ENCODE measurements at regions not wholly inside any gene's neighbourhood (a gene's known extent, or its start where the extent isn't known, plus 50 kb on each side); places are given as distances from the start of the nearest gene placed in this dataset.

- no peaks in the 10 kb centered on the region; the same call in 1 of the 2 replicates for H3K36me3 ChIP-seq (ENCODE audit: control insufficient read depth, insufficient read depth, low read length)
- no peak overlapping the region for H3K4me3 ChIP-seq (ENCODE audit: low read depth in 2 of 2, low read length in 2 of 2)
- H3K4me1 ChIP-seq (ENCODE audit: control insufficient read depth, insufficient read depth, low read length) = no peaks in the 10 kb centered on the region
- no peak for TF ChIP-seq SIN3A (IDR thresholded peaks at IDR 0.05; ENCODE audit: borderline replicate concordance, insufficient read depth, low read depth, low read length)
- TF ChIP-seq, protein P1, sequence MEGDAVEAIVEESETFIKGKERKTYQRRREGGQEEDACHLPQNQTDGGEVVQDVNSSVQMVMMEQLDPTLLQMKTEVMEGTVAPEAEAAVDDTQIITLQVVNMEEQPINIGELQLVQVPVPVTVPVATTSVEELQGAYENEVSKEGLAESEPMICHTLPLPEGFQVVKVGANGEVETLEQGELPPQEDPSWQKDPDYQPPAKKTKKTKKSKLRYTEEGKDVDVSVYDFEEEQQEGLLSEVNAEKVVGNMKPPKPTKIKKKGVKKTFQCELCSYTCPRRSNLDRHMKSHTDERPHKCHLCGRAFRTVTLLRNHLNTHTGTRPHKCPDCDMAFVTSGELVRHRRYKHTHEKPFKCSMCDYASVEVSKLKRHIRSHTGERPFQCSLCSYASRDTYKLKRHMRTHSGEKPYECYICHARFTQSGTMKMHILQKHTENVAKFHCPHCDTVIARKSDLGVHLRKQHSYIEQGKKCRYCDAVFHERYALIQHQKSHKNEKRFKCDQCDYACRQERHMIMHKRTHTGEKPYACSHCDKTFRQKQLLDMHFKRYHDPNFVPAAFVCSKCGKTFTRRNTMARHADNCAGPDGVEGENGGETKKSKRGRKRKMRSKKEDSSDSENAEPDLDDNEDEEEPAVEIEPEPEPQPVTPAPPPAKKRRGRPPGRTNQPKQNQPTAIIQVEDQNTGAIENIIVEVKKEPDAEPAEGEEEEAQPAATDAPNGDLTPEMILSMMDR (IDR thresholded peaks at IDR 0.05) = no peak
- TF ChIP-seq REST (IDR thresholded peaks at IDR 0.05; ENCODE audit: insufficient read depth in 1 of 2, low read depth in 2 of 2, low read length in 1 of 2) = no peak
- no peak for TF ChIP-seq TCF7L2 (IDR thresholded peaks at IDR 0.05; ENCODE audit: low read depth, low read length)
- in situ Hi-C loops (cut with HindIII; ENCODE audit: low pct_unique_long_range_greater_than_20kb, low sequenced_read_pairs) = no loop called here
- no peaks in the 10 kb centered on the region; the same call in 1 of the 2 replicates for H3K9me3 ChIP-seq (ENCODE audit: control insufficient read depth, insufficient read depth, low read depth, low read length)
- ChIA-PET CTCF (no interaction called here), POLR2A (no interaction called here)
- no peak for ATAC-seq
- no peak overlapping the region for H3K27ac ChIP-seq (ENCODE audit: low read length)
- H3K27me3 ChIP-seq (ENCODE audit: control insufficient read depth, insufficient read depth, low read length) = no peaks in the 10 kb centered on the region
- BruUV-seq (replicated peaks) = no TSS peak
- intact Hi-C loops (cut with micrococcal nuclease; ENCODE audit: unreplicated experiment) = no loop called here
- DNase-seq (ENCODE audit: low read depth, low spot score) = no peak
Measured at GRCh38 chr6:81307651-81308214, 444.7 kb downstream of the TENT5A start.

GRCh38 chr6:81304466-81304865 is 448.0 kb downstream of the TENT5A start:
- no peaks in the 10 kb centered on the region for H3K4me1 ChIP-seq (ENCODE audit: control insufficient read depth, insufficient read depth, low read length)
- ATAC-seq = no peak
- intact Hi-C loops (cut with micrococcal nuclease; ENCODE audit: unreplicated experiment) = no loop called here
- no peaks in the 10 kb centered on the region for H3K27me3 ChIP-seq (ENCODE audit: control insufficient read depth, insufficient read depth, low read length)
- H3K4me3 ChIP-seq (ENCODE audit: low read depth in 2 of 2, low read length in 2 of 2) = no peak overlapping the region
- no TSS peak for BruUV-seq (replicated peaks)
- ChIA-PET POLR2A (no interaction called here), CTCF (interaction anchor here (0.6 kb wide), 1 partner anchor 39 kb away, joined by 3 read pairs; no protein-coding TSS in a partner anchor)
- no peak for TF ChIP-seq POLR2AphosphoS5 (IDR thresholded peaks at IDR 0.05; ENCODE audit: low read depth, low read length)
- TF ChIP-seq SIN3A (IDR thresholded peaks at IDR 0.05; ENCODE audit: borderline replicate concordance, insufficient read depth, low read depth, low read length) = no peak
- no peak for TF ChIP-seq REST (IDR thresholded peaks at IDR 0.05; ENCODE audit: insufficient read depth in 1 of 2, low read depth in 2 of 2, low read length in 1 of 2)
- TF ChIP-seq TCF7L2 (IDR thresholded peaks at IDR 0.05; ENCODE audit: low read depth, low read length) = no peak
- TF ChIP-seq, protein P1 (IDR thresholded peaks at IDR 0.05) = no peak
- H3K27ac ChIP-seq (ENCODE audit: low read length) = no peak overlapping the region
- in situ Hi-C loops (cut with HindIII; ENCODE audit: low pct_unique_long_range_greater_than_20kb, low sequenced_read_pairs) = no loop called here
- H3K36me3 ChIP-seq (ENCODE audit: control insufficient read depth, insufficient read depth, low read length) = no peaks in the 10 kb centered on the region
- no peaks in the 10 kb centered on the region for H3K9me3 ChIP-seq (ENCODE audit: control insufficient read depth, insufficient read depth, low read depth, low read length)
- no peak for DNase-seq (ENCODE audit: low read depth, low spot score)
